IMR-90 (cell line): ENCODE measurements at regions not wholly inside any gene's neighbourhood (a gene's known extent, or its start where the extent isn't known, plus 50 kb on each side); places are given as distances from the start of the nearest gene placed in this dataset.

Source experiments
- ATAC-seq: fragments of 200-7000 bp; cut with Tn5 transposase; 2 replicates; pipeline ENCODE4 v1.9.1; 2020; ENCODE audit warnings: low read depth, mild to moderate bottlenecking, moderate library complexity
- BruUV-seq: library from RNA; stranded (reverse); fragments of 400-500 nt; replicated peaks from 2 replicates; lab custom pipeline; 2021; lab: Mats Ljungman, UMichigan
- CTCF ChIA-PET: fragments of 300-600 bp; formaldehyde crosslinking; extraction: SDS; loops from one replicate; lab custom pipeline; 2021; ENCODE audit warnings: antibody characterized with exemption; lab: Yijun Ruan, JAX
- POLR2A ChIA-PET: fragments of 300-600 bp; sonication (Branson Sonifier 250); formaldehyde crosslinking; loops from one replicate; lab custom pipeline; 2022; ENCODE audit warnings: antibody characterized with exemption; ENCODE audit not compliant: unreplicated experiment; lab: Charles Lee
- DNase-seq: peaks from one replicate; pipeline ENCODE4 v3.0.0; 2013
- H2AFZ ChIP-seq: replicated peaks from 2 replicates; pipeline ENCODE3; 2013; ENCODE audit warnings: low read length, mild to moderate bottlenecking; ENCODE audit not compliant: poor library complexity
- H2AK5ac ChIP-seq: 2 replicates; pipeline ENCODE4 v1.6.1; 2013; ENCODE audit warnings: low read depth, low read length, inconsistent platforms
- H2AK9ac ChIP-seq: replicated peaks from 2 replicates; pipeline ENCODE3; 2013; ENCODE audit warnings: mild to moderate bottlenecking, low read depth, low read length, moderate library complexity; ENCODE audit not compliant: poor library complexity
- H2BK120ac ChIP-seq: 2 replicates; pipeline ENCODE4 v1.6.1; 2013; ENCODE audit warnings: low read depth, low read length, inconsistent platforms
- H2BK15ac ChIP-seq: 3 replicates; pipeline ENCODE4 v1.6.1; 2013; ENCODE audit warnings: low read depth, low read length, inconsistent platforms
- H2BK20ac ChIP-seq: 2 replicates; pipeline ENCODE4 v1.6.1; 2013; ENCODE audit warnings: low read depth, mild to moderate bottlenecking, inconsistent platforms, low read length, moderate library complexity
- H2BK5ac ChIP-seq: 2 replicates; pipeline ENCODE4 v1.6.1; 2013; ENCODE audit warnings: mild to moderate bottlenecking, low read depth, low read length, inconsistent platforms; ENCODE audit not compliant: poor library complexity, severe bottlenecking
- H3K14ac ChIP-seq: replicated peaks from 2 replicates; pipeline ENCODE4 v1.6.1; 2013; ENCODE audit warnings: low read depth, low read length, inconsistent platforms
- H3K18ac ChIP-seq: 2 replicates; pipeline ENCODE4 v1.6.1; 2013; ENCODE audit warnings: low read depth, low read length, control low read depth
- H3K23ac ChIP-seq: 2 replicates; pipeline ENCODE4 v1.6.1; 2013; ENCODE audit warnings: low read depth, low read length, inconsistent platforms
- H3K27ac ChIP-seq: 2 replicates; pipeline ENCODE4 v1.5.1; 2013; ENCODE audit warnings: mild to moderate bottlenecking, control low read depth, low read length; ENCODE audit not compliant: insufficient read depth
- H3K27me3 ChIP-seq: 2 replicates; pipeline ENCODE4 v1.6.1; 2013; ENCODE audit warnings: low read length; ENCODE audit not compliant: control insufficient read depth, insufficient read depth
- H3K36me3 ChIP-seq: 2 replicates; pipeline ENCODE4 v1.6.1; 2013; ENCODE audit warnings: low read length, mixed read lengths; ENCODE audit not compliant: control insufficient read depth, insufficient read depth
- H3K4ac ChIP-seq: 2 replicates; pipeline ENCODE4 v1.6.1; 2013; ENCODE audit warnings: low read depth, low read length, inconsistent platforms
- H3K4me1 ChIP-seq: 2 replicates; pipeline ENCODE4 v1.6.1; 2013; ENCODE audit warnings: low read length, mixed read lengths; ENCODE audit not compliant: control insufficient read depth, insufficient read depth
- H3K4me2 ChIP-seq: 2 replicates; pipeline ENCODE4 v1.6.1; 2013; ENCODE audit warnings: low read depth, mild to moderate bottlenecking, control low read depth, low read length, moderate library complexity
- H3K4me3 ChIP-seq: 2 replicates; pipeline ENCODE4 v1.5.1; 2013; ENCODE audit warnings: low read depth, mild to moderate bottlenecking, control low read depth, low read length, moderate library complexity; ENCODE audit not compliant: insufficient read depth
- H3K56ac ChIP-seq: 2 replicates; pipeline ENCODE4 v1.6.1; 2013; ENCODE audit warnings: low read length, inconsistent platforms; ENCODE audit not compliant: insufficient read depth; ENCODE audit errors: extremely low read depth
- H3K79me1 ChIP-seq, 2 experiments: 2 replicates each; pipeline ENCODE4 v1.6.1; 2013; ENCODE audit warnings: low read length in 2 of 2, inconsistent platforms in 1 of 2, low read depth in 1 of 2
- H3K9ac ChIP-seq: 2 replicates; pipeline ENCODE4 v1.6.1; 2013; ENCODE audit warnings: low read depth, low read length, control low read depth
- H3K9me1 ChIP-seq: 2 replicates; pipeline ENCODE4 v1.6.1; 2013; ENCODE audit warnings: low read length, inconsistent platforms; ENCODE audit not compliant: insufficient read depth
- H3K9me3 ChIP-seq: 2 replicates; pipeline ENCODE4 v1.6.1; 2013; ENCODE audit warnings: low read length; ENCODE audit not compliant: control insufficient read depth, insufficient read depth
- H4K20me1 ChIP-seq: 2 replicates; pipeline ENCODE4 v1.6.1; 2013; ENCODE audit warnings: low read length, inconsistent platforms; ENCODE audit not compliant: insufficient read depth
- H4K5ac ChIP-seq: 2 replicates; pipeline ENCODE4 v1.6.1; 2013; ENCODE audit warnings: mild to moderate bottlenecking, low read depth, low read length, control low read depth
- H4K8ac ChIP-seq, 2 experiments: 2 replicates each; pipeline ENCODE4 v1.6.1; 2013; ENCODE audit warnings: low read depth in 2 of 2, low read length in 2 of 2, control low read depth in 1 of 2, inconsistent platforms in 1 of 2
- H4K91ac ChIP-seq: 2 replicates; pipeline ENCODE4 v1.6.1; 2013; ENCODE audit warnings: low read depth, low read length, inconsistent platforms; ENCODE audit not compliant: insufficient read depth
- BHLHE40 ChIP-seq: fragments of 150-350 bp; IDR thresholded peaks from 2 replicates; pipeline ENCODE4 v1.6.1; 2016; ENCODE audit warnings: mild to moderate bottlenecking, low read depth, low read length
- CEBPB ChIP-seq: IDR thresholded peaks from 2 replicates; pipeline ENCODE4 v1.6.1; 2012; ENCODE audit warnings: low read depth, low read length, improper control_type of control experiment
- CHD1 ChIP-seq: IDR thresholded peaks from 2 replicates; pipeline ENCODE4 v1.6.1; 2012; ENCODE audit warnings: low read depth, low read length, improper control_type of control experiment
- FOS ChIP-seq: fragments of 150-350 bp; IDR thresholded peaks from 2 replicates; pipeline ENCODE4 v1.6.1; 2016; ENCODE audit warnings: low read depth, low read length
- MAFK ChIP-seq: IDR thresholded peaks from 2 replicates; pipeline ENCODE4 v1.6.1; 2012; ENCODE audit warnings: low read depth, low read length, improper control_type of control experiment
- MAZ ChIP-seq: IDR thresholded peaks from 2 replicates; pipeline ENCODE4 v1.6.1; 2012; ENCODE audit warnings: low read depth, mild to moderate bottlenecking, low read length, improper control_type of control experiment, moderate library complexity, borderline replicate concordance
- MXI1 ChIP-seq: IDR thresholded peaks from 2 replicates; pipeline ENCODE4 v1.6.1; 2012; ENCODE audit warnings: low read depth, mild to moderate bottlenecking, low read length, moderate library complexity, borderline replicate concordance
- NFE2L2 ChIP-seq: fragments of 150-350 bp; IDR thresholded peaks from 2 replicates; pipeline ENCODE4 v1.6.1; 2016; ENCODE audit warnings: low read depth, mild to moderate bottlenecking, low read length
- POLR2A ChIP-seq: IDR thresholded peaks from 2 replicates; pipeline ENCODE4 v1.6.1; 2012; ENCODE audit warnings: mild to moderate bottlenecking, low read depth, low read length
- RAD21 ChIP-seq: IDR thresholded peaks from 2 replicates; pipeline ENCODE4 v1.6.1; 2012; ENCODE audit warnings: low read length, improper control_type of control experiment
- RCOR1 ChIP-seq: IDR thresholded peaks from 2 replicates; pipeline ENCODE4 v1.6.1; 2012; ENCODE audit warnings: mild to moderate bottlenecking, low read length, improper control_type of control experiment; ENCODE audit not compliant: insufficient replicate concordance
- RFX5 ChIP-seq: IDR thresholded peaks from 2 replicates; pipeline ENCODE4 v1.8.0; 2012; ENCODE audit warnings: low read depth, mild to moderate bottlenecking, low read length, moderate library complexity
- SMC3 ChIP-seq: fragments of 150-350 bp; IDR thresholded peaks from 2 replicates; pipeline ENCODE4 v1.6.1; 2016; ENCODE audit warnings: low read depth, mild to moderate bottlenecking, antibody characterized with exemption, low read length, moderate library complexity
- WGBS, 2 experiments: methylation state at CpG; one replicate each; pipeline versions ENCODE4 v1.1.5 to v1.1.7; 2013; ENCODE audit warnings: missing lambda C conversion rate in 2 of 2; ENCODE audit not compliant: insufficient read length in 1 of 2; ENCODE audit errors: extremely low coverage in 2 of 2; 5-methylcytosine and 5-hydroxymethylcytosine counted together
- dilution Hi-C: fragments of 300-500 bp; cut with HindIII; formaldehyde crosslinking; loops from one replicate; pipeline ENCODE4 v1.14.3; 2018; ENCODE audit warnings: low sequenced_read_pairs; ENCODE audit not compliant: unreplicated experiment
- in situ Hi-C: fragments of 300-500 bp; cut with MboI; formaldehyde crosslinking; loops from 3 replicates; pipeline ENCODE4 v1.14.3; 2019; ENCODE audit warnings: low sequenced_read_pairs, inconsistent platforms, mixed read lengths
- intact Hi-C: fragments of 100-400 bp; cut with micrococcal nuclease; formaldehyde crosslinking; loops from 2 replicates; pipeline ENCODE4 v1.10.0; 2022
- TF ChIP-seq, protein P1 (sequence below): fragments of 150-350 bp; IDR thresholded peaks from 2 replicates; pipeline ENCODE4 v1.6.1; 2017; ENCODE audit warnings: mild to moderate bottlenecking, antibody characterized with exemption, low read length, low read depth
- TF ChIP-seq, protein P2 (sequence below): fragments of 150-350 bp; IDR thresholded peaks from 2 replicates; pipeline ENCODE4 v1.6.1; 2016; ENCODE audit warnings: low read depth, mild to moderate bottlenecking, low read length, moderate library complexity, borderline replicate concordance
- TF ChIP-seq, protein P3 (sequence below): conservative IDR thresholded peaks from 2 replicates; pipeline ENCODE4 v1.5.1; 2012; ENCODE audit warnings: mild to moderate bottlenecking, low read depth, low read length, improper control_type of control experiment

DNA sequence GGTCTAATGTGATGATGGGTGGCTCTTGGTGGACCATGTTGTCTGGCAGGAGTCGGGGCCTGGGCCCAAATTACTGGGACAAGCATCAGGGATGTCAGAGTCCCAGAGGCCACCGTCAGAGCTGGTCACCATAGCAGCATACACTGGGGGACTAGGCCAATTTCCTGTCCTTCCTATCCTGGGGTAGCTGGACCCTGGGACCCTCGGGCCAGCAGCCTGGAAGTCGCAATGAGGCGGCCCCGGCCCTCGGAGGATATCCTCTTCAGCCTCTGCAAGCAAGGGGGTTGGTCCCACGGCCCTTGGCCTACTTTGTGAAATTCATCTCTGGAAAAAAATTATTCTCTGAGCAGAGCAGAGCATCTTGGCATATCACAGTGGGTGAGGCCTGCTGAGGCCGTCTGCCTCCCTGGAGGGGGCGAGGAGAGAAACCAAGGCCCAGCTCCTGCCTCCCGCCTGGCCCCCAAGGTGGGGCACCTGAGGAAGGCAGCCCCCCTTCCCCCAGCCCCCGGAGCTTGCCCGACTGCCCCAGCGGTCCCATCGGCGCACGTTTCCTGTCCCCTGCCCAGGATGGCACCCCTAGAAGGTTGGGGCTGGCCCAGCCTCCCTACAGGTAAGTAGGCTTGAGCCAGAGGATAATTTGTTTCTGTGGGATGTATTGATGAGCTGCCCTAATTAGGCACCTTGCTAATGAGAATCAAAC lies 135.0 kb upstream of the MYL2 start:
- no peak overlapping the region for H3K23ac ChIP-seq

More for the DNA sequence above, 135.0 kb upstream of the MYL2 start:
- H3K4me1 ChIP-seq = no peaks in the 10 kb centered on the region
- H3K36me3 ChIP-seq = no peaks in the 10 kb centered on the region
- H3K79me1 ChIP-seq = no peaks in the 10 kb centered on the region
- H3K14ac ChIP-seq = no peak overlapping the region
- intact Hi-C loops (no loop called here), in situ Hi-C loops (no loop called here), dilution Hi-C loops (no loop called here)
- no peak overlapping the region for H2BK5ac ChIP-seq
- TF ChIP-seq MAZ (no peak), FOS (no peak), RCOR1 (no peak), MAFK (no peak), RFX5 (no peak), POLR2A (no peak), CEBPB (no peak), SMC3 (no peak), CHD1 (no peak), NFE2L2 (no peak), MXI1 (no peak), BHLHE40 (no peak), RAD21 (no peak)
- TF ChIP-seq, protein P1, sequence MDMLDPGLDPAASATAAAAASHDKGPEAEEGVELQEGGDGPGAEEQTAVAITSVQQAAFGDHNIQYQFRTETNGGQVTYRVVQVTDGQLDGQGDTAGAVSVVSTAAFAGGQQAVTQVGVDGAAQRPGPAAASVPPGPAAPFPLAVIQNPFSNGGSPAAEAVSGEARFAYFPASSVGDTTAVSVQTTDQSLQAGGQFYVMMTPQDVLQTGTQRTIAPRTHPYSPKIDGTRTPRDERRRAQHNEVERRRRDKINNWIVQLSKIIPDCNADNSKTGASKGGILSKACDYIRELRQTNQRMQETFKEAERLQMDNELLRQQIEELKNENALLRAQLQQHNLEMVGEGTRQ = no peak
- TF ChIP-seq, protein P2, sequence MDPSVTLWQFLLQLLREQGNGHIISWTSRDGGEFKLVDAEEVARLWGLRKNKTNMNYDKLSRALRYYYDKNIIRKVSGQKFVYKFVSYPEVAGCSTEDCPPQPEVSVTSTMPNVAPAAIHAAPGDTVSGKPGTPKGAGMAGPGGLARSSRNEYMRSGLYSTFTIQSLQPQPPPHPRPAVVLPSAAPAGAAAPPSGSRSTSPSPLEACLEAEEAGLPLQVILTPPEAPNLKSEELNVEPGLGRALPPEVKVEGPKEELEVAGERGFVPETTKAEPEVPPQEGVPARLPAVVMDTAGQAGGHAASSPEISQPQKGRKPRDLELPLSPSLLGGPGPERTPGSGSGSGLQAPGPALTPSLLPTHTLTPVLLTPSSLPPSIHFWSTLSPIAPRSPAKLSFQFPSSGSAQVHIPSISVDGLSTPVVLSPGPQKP = no peak
- TF ChIP-seq, protein P3, sequence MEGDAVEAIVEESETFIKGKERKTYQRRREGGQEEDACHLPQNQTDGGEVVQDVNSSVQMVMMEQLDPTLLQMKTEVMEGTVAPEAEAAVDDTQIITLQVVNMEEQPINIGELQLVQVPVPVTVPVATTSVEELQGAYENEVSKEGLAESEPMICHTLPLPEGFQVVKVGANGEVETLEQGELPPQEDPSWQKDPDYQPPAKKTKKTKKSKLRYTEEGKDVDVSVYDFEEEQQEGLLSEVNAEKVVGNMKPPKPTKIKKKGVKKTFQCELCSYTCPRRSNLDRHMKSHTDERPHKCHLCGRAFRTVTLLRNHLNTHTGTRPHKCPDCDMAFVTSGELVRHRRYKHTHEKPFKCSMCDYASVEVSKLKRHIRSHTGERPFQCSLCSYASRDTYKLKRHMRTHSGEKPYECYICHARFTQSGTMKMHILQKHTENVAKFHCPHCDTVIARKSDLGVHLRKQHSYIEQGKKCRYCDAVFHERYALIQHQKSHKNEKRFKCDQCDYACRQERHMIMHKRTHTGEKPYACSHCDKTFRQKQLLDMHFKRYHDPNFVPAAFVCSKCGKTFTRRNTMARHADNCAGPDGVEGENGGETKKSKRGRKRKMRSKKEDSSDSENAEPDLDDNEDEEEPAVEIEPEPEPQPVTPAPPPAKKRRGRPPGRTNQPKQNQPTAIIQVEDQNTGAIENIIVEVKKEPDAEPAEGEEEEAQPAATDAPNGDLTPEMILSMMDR = no peak
- WGBS, 2 experiments = 57% methylated on average over 1 of the region's 17 CpGs; no CpG with 5 or more reads in 1 of the 2 experiments
- ATAC-seq (no peak), DNase-seq (no peak)
- no peak overlapping the region for H3K4ac ChIP-seq
- no peak overlapping the region for H3K4me3 ChIP-seq
- no peaks in the 10 kb centered on the region for H4K20me1 ChIP-seq
- ChIA-PET CTCF (no interaction called here), POLR2A (no interaction called here)
- H2AK5ac ChIP-seq = no peak overlapping the region
- no peak overlapping the region for H4K91ac ChIP-seq
- H3K4me2 ChIP-seq = no peak overlapping the region
- no peak overlapping the region for H2BK120ac ChIP-seq
- H3K27me3 ChIP-seq = no peaks in the 10 kb centered on the region
- no peaks in the 10 kb centered on the region for H3K9me1 ChIP-seq
- no peak overlapping the region for H4K5ac ChIP-seq
- H2BK15ac ChIP-seq = no peak overlapping the region
- no peak overlapping the region for H2AK9ac ChIP-seq
- no peak overlapping the region for H2BK20ac ChIP-seq
- H2AFZ ChIP-seq = no peak overlapping the region
- H3K18ac ChIP-seq = no peak overlapping the region
- H3K9ac ChIP-seq = no peak overlapping the region
- H3K27ac ChIP-seq = no peak overlapping the region
- no TSS peak for BruUV-seq
- no peak overlapping the region for H3K56ac ChIP-seq
- no peaks in the 10 kb centered on the region for H3K9me3 ChIP-seq
- no peak overlapping the region for H4K8ac ChIP-seq
